ENCODE measurements at regions not wholly inside any gene's neighbourhood (a gene's known extent, or its start where the extent isn't known, plus 50 kb on each side); places are given as distances from the start of the nearest gene placed in this dataset.

DNA sequence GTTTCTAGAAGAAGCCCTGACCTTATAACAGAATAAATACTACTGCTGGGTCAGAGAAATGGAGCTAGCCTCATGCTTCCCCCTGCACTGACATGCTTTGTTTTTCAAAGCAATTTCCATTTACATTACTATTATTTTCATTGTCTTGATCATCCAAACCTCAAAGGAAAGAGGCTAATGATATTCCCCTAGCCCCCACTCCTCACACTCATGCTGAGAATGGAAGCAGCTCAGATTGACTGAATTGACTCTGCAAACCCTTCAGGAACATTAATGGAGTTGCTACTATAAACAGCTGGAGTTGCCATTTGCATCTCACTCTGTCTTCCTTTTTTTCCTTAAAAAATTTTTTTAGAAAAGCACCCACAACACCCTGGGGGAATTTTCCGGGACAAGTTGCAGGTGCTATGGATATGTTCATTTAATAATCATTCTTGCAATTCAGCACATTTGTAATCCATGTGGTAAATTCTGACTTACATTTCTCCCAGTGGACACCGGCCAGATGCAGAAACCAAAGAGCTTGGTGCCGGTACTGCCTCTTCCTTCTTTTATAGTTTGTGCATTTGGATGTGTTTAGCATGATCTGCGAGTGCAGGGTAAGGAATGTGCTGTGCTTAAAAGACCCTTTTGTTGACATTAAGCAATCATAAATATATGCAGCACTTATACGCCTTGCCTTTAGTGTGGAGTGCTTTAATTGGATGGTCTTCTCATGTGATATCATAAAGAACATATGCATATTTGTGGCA lies 103.3 kb upstream of the OSR1 start:
- TF ChIP-seq, protein P1, sequence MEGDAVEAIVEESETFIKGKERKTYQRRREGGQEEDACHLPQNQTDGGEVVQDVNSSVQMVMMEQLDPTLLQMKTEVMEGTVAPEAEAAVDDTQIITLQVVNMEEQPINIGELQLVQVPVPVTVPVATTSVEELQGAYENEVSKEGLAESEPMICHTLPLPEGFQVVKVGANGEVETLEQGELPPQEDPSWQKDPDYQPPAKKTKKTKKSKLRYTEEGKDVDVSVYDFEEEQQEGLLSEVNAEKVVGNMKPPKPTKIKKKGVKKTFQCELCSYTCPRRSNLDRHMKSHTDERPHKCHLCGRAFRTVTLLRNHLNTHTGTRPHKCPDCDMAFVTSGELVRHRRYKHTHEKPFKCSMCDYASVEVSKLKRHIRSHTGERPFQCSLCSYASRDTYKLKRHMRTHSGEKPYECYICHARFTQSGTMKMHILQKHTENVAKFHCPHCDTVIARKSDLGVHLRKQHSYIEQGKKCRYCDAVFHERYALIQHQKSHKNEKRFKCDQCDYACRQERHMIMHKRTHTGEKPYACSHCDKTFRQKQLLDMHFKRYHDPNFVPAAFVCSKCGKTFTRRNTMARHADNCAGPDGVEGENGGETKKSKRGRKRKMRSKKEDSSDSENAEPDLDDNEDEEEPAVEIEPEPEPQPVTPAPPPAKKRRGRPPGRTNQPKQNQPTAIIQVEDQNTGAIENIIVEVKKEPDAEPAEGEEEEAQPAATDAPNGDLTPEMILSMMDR (tag by site-specific recombination; IDR thresholded peaks at IDR 0.05): no peak
- TF ChIP-seq ZNF670 (tag by site-specific recombination; IDR thresholded peaks at IDR 0.05; ENCODE audit: low read depth) (no peak), ZBTB20 (tag by site-specific recombination; IDR thresholded peaks at IDR 0.05) (no peak), ZNF785 (tag by site-specific recombination; IDR thresholded peaks at IDR 0.05) (no peak), ZNF544 (tag by site-specific recombination; IDR thresholded peaks at IDR 0.05) (no peak), HOXA7 (CRISPR knock-in tag; IDR thresholded peaks at IDR 0.05; ENCODE audit: borderline replicate concordance) (no peak)
- TF ChIP-seq, protein P2, sequence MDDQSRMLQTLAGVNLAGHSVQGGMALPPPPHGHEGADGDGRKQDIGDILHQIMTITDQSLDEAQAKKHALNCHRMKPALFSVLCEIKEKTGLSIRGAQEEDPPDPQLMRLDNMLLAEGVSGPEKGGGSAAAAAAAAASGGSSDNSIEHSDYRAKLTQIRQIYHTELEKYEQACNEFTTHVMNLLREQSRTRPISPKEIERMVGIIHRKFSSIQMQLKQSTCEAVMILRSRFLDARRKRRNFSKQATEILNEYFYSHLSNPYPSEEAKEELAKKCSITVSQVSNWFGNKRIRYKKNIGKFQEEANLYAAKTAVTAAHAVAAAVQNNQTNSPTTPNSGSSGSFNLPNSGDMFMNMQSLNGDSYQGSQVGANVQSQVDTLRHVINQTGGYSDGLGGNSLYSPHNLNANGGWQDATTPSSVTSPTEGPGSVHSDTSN (CRISPR knock-in tag; IDR thresholded peaks at IDR 0.05): no peak
- TF ChIP-seq, protein P3, sequence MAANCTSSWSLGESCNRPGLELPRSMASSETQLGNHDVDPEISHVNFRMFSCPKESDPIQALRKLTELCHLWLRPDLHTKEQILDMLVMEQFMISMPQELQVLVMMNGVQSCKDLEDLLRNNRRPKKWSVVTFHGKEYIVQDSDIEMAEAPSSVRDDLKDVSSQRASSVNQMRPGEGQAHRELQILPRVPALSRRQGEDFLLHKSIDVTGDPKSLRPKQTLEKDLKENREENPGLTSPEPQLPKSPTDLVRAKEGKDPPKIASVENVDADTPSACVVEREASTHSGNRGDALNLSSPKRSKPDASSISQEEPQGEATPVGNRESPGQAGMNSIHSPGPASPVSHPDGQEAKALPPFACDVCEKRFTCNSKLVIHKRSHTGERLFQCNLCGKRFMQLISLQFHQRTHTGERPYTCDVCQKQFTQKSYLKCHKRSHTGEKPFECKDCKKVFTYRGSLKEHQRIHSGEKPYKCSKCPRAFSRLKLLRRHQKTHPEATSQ (tag by site-specific recombination; IDR thresholded peaks at IDR 0.05): no peak
- TF ChIP-seq, protein P4, sequence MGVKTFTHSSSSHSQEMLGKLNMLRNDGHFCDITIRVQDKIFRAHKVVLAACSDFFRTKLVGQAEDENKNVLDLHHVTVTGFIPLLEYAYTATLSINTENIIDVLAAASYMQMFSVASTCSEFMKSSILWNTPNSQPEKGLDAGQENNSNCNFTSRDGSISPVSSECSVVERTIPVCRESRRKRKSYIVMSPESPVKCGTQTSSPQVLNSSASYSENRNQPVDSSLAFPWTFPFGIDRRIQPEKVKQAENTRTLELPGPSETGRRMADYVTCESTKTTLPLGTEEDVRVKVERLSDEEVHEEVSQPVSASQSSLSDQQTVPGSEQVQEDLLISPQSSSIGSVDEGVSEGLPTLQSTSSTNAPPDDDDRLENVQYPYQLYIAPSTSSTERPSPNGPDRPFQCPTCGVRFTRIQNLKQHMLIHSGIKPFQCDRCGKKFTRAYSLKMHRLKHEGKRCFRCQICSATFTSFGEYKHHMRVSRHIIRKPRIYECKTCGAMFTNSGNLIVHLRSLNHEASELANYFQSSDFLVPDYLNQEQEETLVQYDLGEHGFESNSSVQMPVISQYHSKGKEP (tag by site-specific recombination; IDR thresholded peaks at IDR 0.05): no peak
- TF ChIP-seq, protein P5, sequence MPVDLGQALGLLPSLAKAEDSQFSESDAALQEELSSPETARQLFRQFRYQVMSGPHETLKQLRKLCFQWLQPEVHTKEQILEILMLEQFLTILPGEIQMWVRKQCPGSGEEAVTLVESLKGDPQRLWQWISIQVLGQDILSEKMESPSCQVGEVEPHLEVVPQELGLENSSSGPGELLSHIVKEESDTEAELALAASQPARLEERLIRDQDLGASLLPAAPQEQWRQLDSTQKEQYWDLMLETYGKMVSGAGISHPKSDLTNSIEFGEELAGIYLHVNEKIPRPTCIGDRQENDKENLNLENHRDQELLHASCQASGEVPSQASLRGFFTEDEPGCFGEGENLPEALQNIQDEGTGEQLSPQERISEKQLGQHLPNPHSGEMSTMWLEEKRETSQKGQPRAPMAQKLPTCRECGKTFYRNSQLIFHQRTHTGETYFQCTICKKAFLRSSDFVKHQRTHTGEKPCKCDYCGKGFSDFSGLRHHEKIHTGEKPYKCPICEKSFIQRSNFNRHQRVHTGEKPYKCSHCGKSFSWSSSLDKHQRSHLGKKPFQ (tag by site-specific recombination; IDR thresholded peaks at IDR 0.05): no peak
- TF ChIP-seq, protein P6, sequence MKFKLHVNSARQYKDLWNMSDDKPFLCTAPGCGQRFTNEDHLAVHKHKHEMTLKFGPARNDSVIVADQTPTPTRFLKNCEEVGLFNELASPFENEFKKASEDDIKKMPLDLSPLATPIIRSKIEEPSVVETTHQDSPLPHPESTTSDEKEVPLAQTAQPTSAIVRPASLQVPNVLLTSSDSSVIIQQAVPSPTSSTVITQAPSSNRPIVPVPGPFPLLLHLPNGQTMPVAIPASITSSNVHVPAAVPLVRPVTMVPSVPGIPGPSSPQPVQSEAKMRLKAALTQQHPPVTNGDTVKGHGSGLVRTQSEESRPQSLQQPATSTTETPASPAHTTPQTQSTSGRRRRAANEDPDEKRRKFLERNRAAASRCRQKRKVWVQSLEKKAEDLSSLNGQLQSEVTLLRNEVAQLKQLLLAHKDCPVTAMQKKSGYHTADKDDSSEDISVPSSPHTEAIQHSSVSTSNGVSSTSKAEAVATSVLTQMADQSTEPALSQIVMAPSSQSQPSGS (tag by site-specific recombination; IDR thresholded peaks at IDR 0.05; ENCODE audit: low read depth): no peak
